GM18867 (cell line): ENCODE measurements at regions not wholly inside any gene's neighbourhood (a gene's known extent, or its start where the extent isn't known, plus 50 kb on each side); places are given as distances from the start of the nearest gene placed in this dataset.
A peak's percentile ranks its signal among the peaks of the same experiment; 100 is the strongest.

Experiments
- ATAC-seq: cut with Tn5 transposase; IDR thresholded peaks from one replicate; pipeline ENCODE4 v1.9.1; 2021; ENCODE audit warnings: mild to moderate bottlenecking, moderate library complexity; ENCODE audit not compliant: unreplicated experiment

GRCh38 chr10:62453274-62453673, 79.1 kb downstream of the ZNF365 start:
- no peak for ATAC-seq

GRCh38 chr10:62454687-62455397, 80.7 kb downstream of the ZNF365 start:
- ATAC-seq: no peak

GRCh38 chr10:62456611-62457101, 82.5 kb downstream of the ZNF365 start:
- peak; percentile 97 for ATAC-seq

- peak; percentile 1 for ATAC-seq
Observed at GRCh38 chr10:62457196-62457595, 83.0 kb downstream of the ZNF365 start.

GRCh38 chr10:62457598-62457997, 83.4 kb downstream of the ZNF365 start:
- peak; percentile 44 for ATAC-seq

GRCh38 chr10:62459072-62459471, 84.9 kb downstream of the ZNF365 start:
- no peak for ATAC-seq

GRCh38 chr10:62459500-62459899, 85.3 kb downstream of the ZNF365 start:
- ATAC-seq: no peak

- peak; percentile 35 for ATAC-seq
Observed at GRCh38 chr10:62460393-62460792, 86.2 kb downstream of the ZNF365 start.

GRCh38 chr10:62461120-62461519, 87.0 kb downstream of the ZNF365 start:
- no peak for ATAC-seq

- no peak for ATAC-seq
Observed at GRCh38 chr10:62462461-62462860, 88.3 kb downstream of the ZNF365 start.

- ATAC-seq: no peak
Observed at GRCh38 chr10:62463364-62463763, 89.2 kb downstream of the ZNF365 start.

- no peak for ATAC-seq
Observed at GRCh38 chr10:62464308-62464707, 90.1 kb downstream of the ZNF365 start.

- no peak for ATAC-seq
Observed at GRCh38 chr10:62466590-62466989, 92.4 kb downstream of the ZNF365 start.

GRCh38 chr10:62467527-62467926, 93.4 kb downstream of the ZNF365 start:
- no peak for ATAC-seq

- no peak for ATAC-seq
Observed at GRCh38 chr10:62471711-62472110, 97.5 kb downstream of the ZNF365 start.

- no peak for ATAC-seq
Observed at GRCh38 chr10:62473241-62473640, 99.1 kb downstream of the ZNF365 start.

GRCh38 chr10:62475551-62475950, 101.4 kb downstream of the ZNF365 start:
- no peak for ATAC-seq

- no peak for ATAC-seq
Observed at GRCh38 chr10:62479523-62479922, 105.4 kb downstream of the ZNF365 start.

GRCh38 chr10:62480196-62480595, 106.0 kb downstream of the ZNF365 start:
- ATAC-seq: no peak

- no peak for ATAC-seq
Observed at GRCh38 chr10:62482581-62482980, 108.4 kb downstream of the ZNF365 start.

- ATAC-seq: no peak
Observed at GRCh38 chr10:62491597-62491996, 117.4 kb downstream of the ZNF365 start.

- ATAC-seq: no peak
Observed at GRCh38 chr10:62492012-62492869, 118.1 kb downstream of the ZNF365 start.
